ENCODE measurements at regions not wholly inside any gene's neighbourhood (a gene's known extent, or its start where the extent isn't known, plus 50 kb on each side); places are given as distances from the start of the nearest gene placed in this dataset.

GRCh38 chr14:23725980-23726710, 90.0 kb downstream of the DHRS2 start:
- TF ChIP-seq, protein P1, sequence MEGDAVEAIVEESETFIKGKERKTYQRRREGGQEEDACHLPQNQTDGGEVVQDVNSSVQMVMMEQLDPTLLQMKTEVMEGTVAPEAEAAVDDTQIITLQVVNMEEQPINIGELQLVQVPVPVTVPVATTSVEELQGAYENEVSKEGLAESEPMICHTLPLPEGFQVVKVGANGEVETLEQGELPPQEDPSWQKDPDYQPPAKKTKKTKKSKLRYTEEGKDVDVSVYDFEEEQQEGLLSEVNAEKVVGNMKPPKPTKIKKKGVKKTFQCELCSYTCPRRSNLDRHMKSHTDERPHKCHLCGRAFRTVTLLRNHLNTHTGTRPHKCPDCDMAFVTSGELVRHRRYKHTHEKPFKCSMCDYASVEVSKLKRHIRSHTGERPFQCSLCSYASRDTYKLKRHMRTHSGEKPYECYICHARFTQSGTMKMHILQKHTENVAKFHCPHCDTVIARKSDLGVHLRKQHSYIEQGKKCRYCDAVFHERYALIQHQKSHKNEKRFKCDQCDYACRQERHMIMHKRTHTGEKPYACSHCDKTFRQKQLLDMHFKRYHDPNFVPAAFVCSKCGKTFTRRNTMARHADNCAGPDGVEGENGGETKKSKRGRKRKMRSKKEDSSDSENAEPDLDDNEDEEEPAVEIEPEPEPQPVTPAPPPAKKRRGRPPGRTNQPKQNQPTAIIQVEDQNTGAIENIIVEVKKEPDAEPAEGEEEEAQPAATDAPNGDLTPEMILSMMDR (IDR thresholded peaks at IDR 0.05): no peak

DNA sequence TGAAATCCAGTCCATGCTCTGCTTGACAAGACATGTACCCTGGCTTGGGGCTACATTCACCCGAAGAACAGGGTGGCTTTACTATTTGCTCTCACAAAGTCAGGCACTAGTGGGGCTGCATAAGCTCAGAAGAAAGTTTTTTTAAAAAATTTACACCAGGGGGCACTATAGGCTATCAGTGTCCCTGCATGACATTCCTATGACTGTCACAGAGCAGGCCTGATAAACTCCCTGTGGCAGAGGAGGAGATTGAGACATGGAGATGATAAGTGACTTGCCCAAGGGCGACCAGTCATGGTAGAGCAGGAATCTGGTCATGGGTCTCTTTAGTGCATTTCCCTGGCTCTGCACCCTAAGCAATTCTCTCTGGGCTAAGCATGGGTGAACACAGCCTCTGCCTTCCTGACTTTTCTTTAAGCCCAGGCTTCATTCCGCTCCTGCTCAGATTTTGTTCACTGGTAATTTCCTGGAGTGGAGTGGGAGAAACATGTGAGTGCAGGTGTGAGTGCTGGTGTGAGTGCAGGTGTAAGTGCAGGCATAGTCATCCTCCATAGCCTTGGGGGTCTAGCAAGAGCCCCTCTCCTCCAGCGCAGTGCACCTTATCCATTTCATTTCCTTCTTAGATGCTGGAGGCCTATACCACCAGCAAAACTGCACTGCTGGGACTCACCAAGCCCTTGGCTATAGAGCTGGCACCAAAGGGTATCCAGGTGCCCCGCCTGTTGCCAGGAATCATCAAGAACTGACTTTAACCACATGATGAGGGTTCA, 91.6 kb downstream of the DHRS2 start:
- TF ChIP-seq, protein P1 (IDR thresholded peaks at IDR 0.05): peak; percentile 47; the same call in 1 of the 2 replicates

- TF ChIP-seq, protein P1 (IDR thresholded peaks at IDR 0.05): no peak
These were observed 92.6 kb downstream of the DHRS2 start for GRCh38 chr14:23728791-23729190.

GRCh38 chr14:23729720-23730387, 93.7 kb downstream of the DHRS2 start:
- TF ChIP-seq, protein P1 (IDR thresholded peaks at IDR 0.05): no peak

GRCh38 chr14:23735394-23735793, 99.2 kb downstream of the DHRS2 start:
- TF ChIP-seq, protein P1 (IDR thresholded peaks at IDR 0.05): no peak

GRCh38 chr14:23750357-23750756, 114.2 kb downstream of the DHRS2 start:
- TF ChIP-seq, protein P1 (IDR thresholded peaks at IDR 0.05): no peak

DNA sequence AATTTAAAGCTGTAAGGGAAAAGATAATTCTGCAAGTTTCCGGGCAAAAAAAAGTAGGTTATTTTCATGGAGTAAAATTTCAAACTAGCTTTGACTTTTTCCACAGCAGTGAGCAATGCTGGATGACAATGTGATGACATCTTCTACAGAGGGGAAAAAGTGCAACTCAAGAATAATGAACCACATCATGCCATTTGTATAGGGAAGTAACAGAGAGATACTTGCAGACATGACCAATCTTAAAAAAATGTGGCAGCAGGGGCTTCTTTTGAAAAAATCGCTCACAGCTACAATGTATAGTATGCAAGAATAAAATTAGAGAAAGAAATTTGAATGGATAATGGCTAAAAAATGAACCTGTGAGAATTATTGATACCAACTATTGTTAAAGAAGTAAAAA, 115.5 kb downstream of the DHRS2 start:
- TF ChIP-seq, protein P1 (IDR thresholded peaks at IDR 0.05): no peak
